PC-3 (cell line): ENCODE measurements at regions not wholly inside any gene's neighbourhood (a gene's known extent, or its start where the extent isn't known, plus 50 kb on each side); places are given as distances from the start of the nearest gene placed in this dataset.
A peak's percentile ranks its signal among the peaks of the same experiment; 100 is the strongest.

Experiments
- ATAC-seq: fragments of 200-7000 bp; cut with Tn5 transposase; 2 replicates; pipeline ENCODE4 v1.9.1; 2020; ENCODE audit warnings: mild to moderate bottlenecking, moderate library complexity
- BruUV-seq: library from RNA; stranded (reverse); fragments of 400-500 nt; replicated peaks from 2 replicates; lab custom pipeline; 2021; lab: Mats Ljungman, UMichigan
- CTCF ChIA-PET: fragments of 300-600 bp; sonication (Branson Sonifier 250); formaldehyde crosslinking; loops from one replicate; lab custom pipeline; 2022; ENCODE audit warnings: antibody characterized with exemption; lab: Charles Lee
- POLR2A ChIA-PET: fragments of 300-600 bp; sonication (Branson Sonifier 250); formaldehyde crosslinking; loops from one replicate; lab custom pipeline; 2022; ENCODE audit warnings: antibody characterized with exemption; ENCODE audit not compliant: unreplicated experiment; lab: Charles Lee
- DNase-seq: peaks from one replicate; pipeline ENCODE4 v3.0.0-alpha.2; 2015
- H2AFZ ChIP-seq: fragments of 300-600 bp; sonication (generic); 2 replicates; pipeline ENCODE4 v1.6.0; 2016; ENCODE audit warnings: antibody characterized with exemption, low read length
- H3F3A ChIP-seq: fragments of 300-600 bp; sonication (generic); one replicate; pipeline ENCODE4 v1.6.0; 2017; ENCODE audit warnings: antibody characterized with exemption, low read length, control low read depth, mild to moderate bottlenecking; ENCODE audit not compliant: unreplicated experiment
- H3K27ac ChIP-seq: fragments of 300-600 bp; sonication (generic); 2 replicates; pipeline ENCODE4 v1.5.1; 2016; ENCODE audit warnings: mild to moderate bottlenecking, low read length
- H3K27me3 ChIP-seq: fragments of 300-600 bp; sonication (generic); 2 replicates; pipeline ENCODE4 v1.6.1; 2016; ENCODE audit warnings: low read length, mixed read lengths
- H3K36me3 ChIP-seq: fragments of 300-600 bp; sonication (generic); 2 replicates; pipeline ENCODE4 v1.6.1; 2016; ENCODE audit warnings: low read depth, mixed run types, low read length, mixed read lengths
- H3K4me1 ChIP-seq: fragments of 300-600 bp; sonication (generic); 2 replicates; pipeline ENCODE4 v1.5.1; 2016; ENCODE audit warnings: low read length; ENCODE audit not compliant: insufficient read depth
- H3K4me2 ChIP-seq: fragments of 300-600 bp; sonication (generic); 2 replicates; pipeline ENCODE4 v1.6.0; 2016; ENCODE audit warnings: low read length
- H3K4me3 ChIP-seq: fragments of 300-600 bp; sonication (generic); 2 replicates; pipeline ENCODE4 v1.5.1; 2016; ENCODE audit warnings: mild to moderate bottlenecking, low read length, mixed read lengths
- H3K79me2 ChIP-seq: fragments of 300-600 bp; sonication (generic); 2 replicates; pipeline ENCODE4 v1.6.1; 2017; ENCODE audit warnings: low read length, mixed read lengths
- H3K9ac ChIP-seq: fragments of 300-600 bp; sonication (generic); 2 replicates; pipeline ENCODE4 v1.6.0; 2016; ENCODE audit warnings: mild to moderate bottlenecking, low read length
- H3K9me2 ChIP-seq: fragments of 300-600 bp; sonication (generic); replicated peaks from 2 replicates; pipeline ENCODE4 v1.6.1; 2016; ENCODE audit warnings: mixed run types, low read length, mixed read lengths
- H3K9me3 ChIP-seq: fragments of 300-600 bp; sonication (generic); 2 replicates; pipeline ENCODE4 v1.6.1; 2016; ENCODE audit warnings: low read length, mixed read lengths
- H4K20me1 ChIP-seq: fragments of 300-600 bp; sonication (generic); 2 replicates; pipeline ENCODE4 v1.6.1; 2016; ENCODE audit warnings: low read length, mixed read lengths
- EZH2 ChIP-seq: fragments of 300-600 bp; sonication (generic); IDR thresholded peaks from one replicate; pipeline ENCODE4 v1.6.1; 2017; ENCODE audit warnings: antibody characterized with exemption, mild to moderate bottlenecking, low read length; ENCODE audit not compliant: unreplicated experiment
- EZH2phosphoT487 ChIP-seq: fragments of 300-600 bp; sonication (generic); IDR thresholded peaks from 2 replicates; pipeline ENCODE4 v1.6.1; 2018; ENCODE audit warnings: mild to moderate bottlenecking, antibody characterized with exemption, low read length, borderline replicate concordance
- intact Hi-C: fragments of 100-400 bp; cut with micrococcal nuclease; formaldehyde crosslinking; loops from 2 replicates; pipeline ENCODE4 v1.9.0; 2023
- TF ChIP-seq, protein P1 (sequence below): fragments of 300-600 bp; sonication (generic); conservative IDR thresholded peaks from 2 replicates; pipeline ENCODE4 v1.5.1; 2017; ENCODE audit warnings: antibody characterized with exemption, low read depth, mild to moderate bottlenecking, low read length

DNA sequence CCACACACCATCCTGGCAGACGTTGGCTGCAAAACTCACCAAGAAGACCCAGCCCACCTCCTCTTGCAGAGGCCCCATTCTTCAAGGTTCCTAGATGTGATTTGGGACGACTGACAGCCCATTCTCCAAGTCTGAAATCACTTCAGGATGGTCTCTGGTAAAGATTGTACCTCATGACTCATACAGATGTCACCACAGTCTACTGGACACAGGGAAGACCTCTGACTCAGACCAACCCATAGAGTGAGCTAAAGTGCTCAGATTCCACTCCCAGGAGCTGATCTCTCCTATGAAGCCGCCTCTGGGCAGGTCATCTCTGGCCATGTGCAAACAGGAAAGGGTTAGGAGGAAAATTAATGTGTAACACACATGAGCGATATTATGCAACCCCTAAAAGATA is 102.4 kb upstream of the VWC2 start:
- H4K20me1 ChIP-seq = no peaks in the 10 kb centered on the region
- no peak overlapping the region for H3K27ac ChIP-seq
- CTCF ChIA-PET = no interaction called here
- H3K79me2 ChIP-seq = no peaks in the 10 kb centered on the region
- BruUV-seq = no TSS peak
- H3K4me1 ChIP-seq = no peaks in the 10 kb centered on the region
- H3K4me3 ChIP-seq = no peak overlapping the region
- POLR2A ChIA-PET = no interaction called here
- H3K9me2 ChIP-seq = no peaks in the 10 kb centered on the region
- H3K36me3 ChIP-seq = no peaks in the 10 kb centered on the region
- H3F3A ChIP-seq = no peaks in the 10 kb centered on the region
- no peak overlapping the region for H2AFZ ChIP-seq
- peaks cover 28% of the 10 kb centered on the region for H3K27me3 ChIP-seq
- H3K9me3 ChIP-seq = no peaks in the 10 kb centered on the region
- no peak for TF ChIP-seq EZH2
- no peak for TF ChIP-seq EZH2phosphoT487
- TF ChIP-seq, protein P1, sequence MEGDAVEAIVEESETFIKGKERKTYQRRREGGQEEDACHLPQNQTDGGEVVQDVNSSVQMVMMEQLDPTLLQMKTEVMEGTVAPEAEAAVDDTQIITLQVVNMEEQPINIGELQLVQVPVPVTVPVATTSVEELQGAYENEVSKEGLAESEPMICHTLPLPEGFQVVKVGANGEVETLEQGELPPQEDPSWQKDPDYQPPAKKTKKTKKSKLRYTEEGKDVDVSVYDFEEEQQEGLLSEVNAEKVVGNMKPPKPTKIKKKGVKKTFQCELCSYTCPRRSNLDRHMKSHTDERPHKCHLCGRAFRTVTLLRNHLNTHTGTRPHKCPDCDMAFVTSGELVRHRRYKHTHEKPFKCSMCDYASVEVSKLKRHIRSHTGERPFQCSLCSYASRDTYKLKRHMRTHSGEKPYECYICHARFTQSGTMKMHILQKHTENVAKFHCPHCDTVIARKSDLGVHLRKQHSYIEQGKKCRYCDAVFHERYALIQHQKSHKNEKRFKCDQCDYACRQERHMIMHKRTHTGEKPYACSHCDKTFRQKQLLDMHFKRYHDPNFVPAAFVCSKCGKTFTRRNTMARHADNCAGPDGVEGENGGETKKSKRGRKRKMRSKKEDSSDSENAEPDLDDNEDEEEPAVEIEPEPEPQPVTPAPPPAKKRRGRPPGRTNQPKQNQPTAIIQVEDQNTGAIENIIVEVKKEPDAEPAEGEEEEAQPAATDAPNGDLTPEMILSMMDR = no peak
- H3K4me2 ChIP-seq = no peak overlapping the region
- intact Hi-C loops = no loop called here
- DNase-seq (peak; percentile 32), ATAC-seq (peak; percentile 27; the same call in 1 of the 2 replicates)
- H3K9ac ChIP-seq = no peak overlapping the region

DNA sequence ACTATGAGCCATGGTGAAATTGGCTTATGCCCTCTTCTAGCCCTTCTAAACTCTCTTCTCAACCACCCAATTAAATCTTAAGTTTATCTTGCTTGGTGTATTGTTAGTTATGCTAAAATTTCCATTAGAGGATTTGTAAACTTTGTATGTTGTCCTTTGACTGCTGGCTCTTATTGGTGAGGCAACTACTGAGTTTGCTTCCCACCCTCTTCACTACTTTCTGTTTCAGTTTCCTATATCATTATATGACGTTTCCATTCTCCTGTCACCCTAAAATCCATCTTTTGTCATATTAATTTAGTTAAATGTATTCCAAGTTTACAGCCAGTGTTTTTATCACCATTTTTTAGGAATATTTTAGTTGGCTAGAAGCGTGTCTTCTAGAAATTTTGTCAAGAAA is 80.9 kb upstream of the VWC2 start:
- ChIA-PET POLR2A (no interaction called here), CTCF (no interaction called here)
- Histone ChIP-seq H4K20me1 (no peaks in the 10 kb centered on the region), H3K36me3 (no peaks in the 10 kb centered on the region), H3K9me2 (no peaks in the 10 kb centered on the region), H3K27me3 (peaks cover 8% of the 10 kb centered on the region; the same call in 1 of the 2 replicates), H3K4me1 (no peaks in the 10 kb centered on the region), H3F3A (no peaks in the 10 kb centered on the region), H3K9ac (no peak overlapping the region), H3K4me2 (no peak overlapping the region), H3K9me3 (no peaks in the 10 kb centered on the region), H3K27ac (no peak overlapping the region), H2AFZ (no peak overlapping the region), H3K79me2 (no peaks in the 10 kb centered on the region), H3K4me3 (no peak overlapping the region)
- no peak for TF ChIP-seq EZH2phosphoT487
- TF ChIP-seq EZH2 = no peak
- TF ChIP-seq, protein P1 = no peak
- DNase-seq = no peak
- no peak for ATAC-seq
- no TSS peak for BruUV-seq
- intact Hi-C loops = no loop called here

DNA sequence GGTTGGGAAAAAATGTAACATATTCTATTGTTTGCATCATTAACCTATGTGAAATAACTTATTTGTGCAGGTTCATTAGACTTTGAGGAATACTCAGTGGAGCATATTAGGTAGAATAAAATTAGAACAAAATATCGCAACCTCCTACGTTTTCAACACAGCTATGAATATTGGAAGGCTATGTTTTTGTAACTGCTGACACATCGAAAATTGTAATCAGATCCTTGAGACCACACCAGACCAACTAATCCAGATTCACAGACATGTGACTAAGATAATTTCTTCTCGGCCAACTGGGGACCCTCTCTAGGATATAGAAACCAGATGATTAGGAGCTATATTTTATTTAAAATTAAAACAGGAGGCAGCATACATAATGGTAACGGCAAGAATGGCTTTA is 77.5 kb upstream of the VWC2 start:
- Histone ChIP-seq H3F3A (no peaks in the 10 kb centered on the region), H3K9me2 (no peaks in the 10 kb centered on the region), H3K79me2 (no peaks in the 10 kb centered on the region), H2AFZ (no peak overlapping the region), H3K27me3 (peaks cover 23% of the 10 kb centered on the region), H3K9ac (no peak overlapping the region), H3K36me3 (no peaks in the 10 kb centered on the region), H3K4me2 (no peak overlapping the region), H4K20me1 (no peaks in the 10 kb centered on the region), H3K9me3 (no peaks in the 10 kb centered on the region), H3K4me1 (no peaks in the 10 kb centered on the region), H3K4me3 (no peak overlapping the region), H3K27ac (no peak overlapping the region)
- DNase-seq = no peak
- POLR2A ChIA-PET = no interaction called here
- intact Hi-C loops = no loop called here
- CTCF ChIA-PET = no interaction called here
- BruUV-seq = no TSS peak
- TF ChIP-seq, protein P1 = no peak
- no peak for TF ChIP-seq EZH2phosphoT487
- TF ChIP-seq EZH2 = no peak
- ATAC-seq = no peak
